ENCODE measurements at regions not wholly inside any gene's neighbourhood (a gene's known extent, or its start where the extent isn't known, plus 50 kb on each side); places are given as distances from the start of the nearest gene placed in this dataset.

DNA sequence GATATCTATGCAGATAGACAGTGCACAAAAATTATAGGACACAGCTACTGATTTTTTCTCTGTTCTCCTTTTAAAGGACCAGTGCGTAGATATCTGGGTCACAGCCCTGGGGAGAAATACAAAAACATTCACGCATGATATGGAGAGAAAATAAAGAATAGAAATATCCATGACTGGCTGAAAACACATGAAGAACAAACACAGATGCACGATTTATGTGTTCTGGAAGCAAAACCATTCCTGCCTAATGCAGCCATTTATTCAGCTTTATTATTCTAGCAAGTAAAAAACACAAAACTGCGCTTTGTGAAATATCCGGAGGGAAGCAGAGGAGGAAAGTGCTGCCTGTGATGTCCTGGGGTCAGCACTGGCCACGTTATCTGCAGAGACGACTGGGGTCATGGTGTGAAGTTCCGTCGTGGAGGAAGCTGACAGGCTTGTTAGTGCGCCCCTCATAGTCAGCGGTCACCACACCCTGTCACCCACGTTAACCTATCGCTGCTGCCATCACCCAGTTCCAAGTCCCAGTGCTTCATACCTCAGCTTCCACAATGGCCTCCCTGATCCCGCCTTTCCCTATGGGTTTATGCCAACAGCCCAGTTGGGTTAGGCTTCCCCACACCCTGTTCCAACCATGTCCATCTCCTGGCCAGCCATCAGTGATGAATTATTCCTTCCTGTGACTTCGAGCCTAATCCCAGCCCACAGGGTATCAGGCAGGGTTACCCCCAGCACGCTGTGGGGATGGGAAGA lies 86.6 kb upstream of the RPS6KA2 start:
- DNase-seq (ENCODE audit: low read depth) = no peak
- TF ChIP-seq, protein P1, sequence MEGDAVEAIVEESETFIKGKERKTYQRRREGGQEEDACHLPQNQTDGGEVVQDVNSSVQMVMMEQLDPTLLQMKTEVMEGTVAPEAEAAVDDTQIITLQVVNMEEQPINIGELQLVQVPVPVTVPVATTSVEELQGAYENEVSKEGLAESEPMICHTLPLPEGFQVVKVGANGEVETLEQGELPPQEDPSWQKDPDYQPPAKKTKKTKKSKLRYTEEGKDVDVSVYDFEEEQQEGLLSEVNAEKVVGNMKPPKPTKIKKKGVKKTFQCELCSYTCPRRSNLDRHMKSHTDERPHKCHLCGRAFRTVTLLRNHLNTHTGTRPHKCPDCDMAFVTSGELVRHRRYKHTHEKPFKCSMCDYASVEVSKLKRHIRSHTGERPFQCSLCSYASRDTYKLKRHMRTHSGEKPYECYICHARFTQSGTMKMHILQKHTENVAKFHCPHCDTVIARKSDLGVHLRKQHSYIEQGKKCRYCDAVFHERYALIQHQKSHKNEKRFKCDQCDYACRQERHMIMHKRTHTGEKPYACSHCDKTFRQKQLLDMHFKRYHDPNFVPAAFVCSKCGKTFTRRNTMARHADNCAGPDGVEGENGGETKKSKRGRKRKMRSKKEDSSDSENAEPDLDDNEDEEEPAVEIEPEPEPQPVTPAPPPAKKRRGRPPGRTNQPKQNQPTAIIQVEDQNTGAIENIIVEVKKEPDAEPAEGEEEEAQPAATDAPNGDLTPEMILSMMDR (conservative IDR thresholded peaks at IDR 0.05; ENCODE audit: low read depth, low read length) = no peak
- no peak overlapping the region for H3K4me3 ChIP-seq (ENCODE audit: low read length)

DNA sequence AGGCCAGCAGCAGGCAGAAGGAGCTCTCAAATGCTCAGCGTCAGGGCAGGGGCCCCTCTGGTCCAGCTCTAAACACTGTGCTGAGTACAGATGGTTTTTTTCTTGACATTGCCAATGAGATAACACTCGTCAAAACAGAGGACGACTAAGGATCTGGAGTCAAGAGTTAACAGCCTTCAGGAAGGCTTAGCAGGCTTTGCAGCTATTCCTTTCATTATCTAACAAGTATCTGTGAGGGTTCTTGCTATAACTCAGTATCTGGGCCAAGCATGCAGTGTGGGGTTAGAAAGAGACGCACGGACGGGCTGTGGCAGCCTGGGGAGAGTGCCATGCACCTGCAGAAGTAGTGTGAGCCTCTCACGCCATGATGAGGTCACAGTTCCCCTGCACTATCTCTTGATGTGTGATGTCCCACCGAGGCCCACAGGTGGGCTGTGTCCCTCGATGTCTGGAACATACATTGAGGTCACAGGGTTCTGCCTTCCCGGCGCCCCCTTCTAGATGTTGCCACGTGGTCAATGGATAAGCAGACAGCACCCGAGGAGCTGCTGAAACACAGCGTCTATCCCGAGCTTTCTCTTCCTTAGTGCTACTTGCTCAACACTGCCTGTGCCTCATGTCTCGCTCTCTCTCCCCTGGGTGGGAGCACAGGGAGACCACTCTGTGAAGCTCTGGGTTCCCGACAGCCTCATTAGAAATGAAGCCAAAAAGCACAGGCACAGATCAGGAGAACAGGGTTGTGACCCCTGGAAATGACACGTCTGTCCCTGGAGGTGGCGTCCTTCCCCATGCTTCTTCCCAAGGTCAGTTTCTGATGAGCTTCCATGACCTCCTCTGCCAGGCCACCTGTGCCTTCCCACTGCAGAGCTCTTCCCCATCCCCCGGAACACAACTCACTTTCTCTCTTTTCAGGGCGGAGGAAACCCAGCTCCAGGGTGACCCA lies 85.5 kb upstream of the RPS6KA2 start:
- H3K4me3 ChIP-seq (ENCODE audit: low read length) = no peak overlapping the region
- TF ChIP-seq, protein P1 (conservative IDR thresholded peaks at IDR 0.05; ENCODE audit: low read depth, low read length) = no peak
- no peak for DNase-seq (ENCODE audit: low read depth)

DNA sequence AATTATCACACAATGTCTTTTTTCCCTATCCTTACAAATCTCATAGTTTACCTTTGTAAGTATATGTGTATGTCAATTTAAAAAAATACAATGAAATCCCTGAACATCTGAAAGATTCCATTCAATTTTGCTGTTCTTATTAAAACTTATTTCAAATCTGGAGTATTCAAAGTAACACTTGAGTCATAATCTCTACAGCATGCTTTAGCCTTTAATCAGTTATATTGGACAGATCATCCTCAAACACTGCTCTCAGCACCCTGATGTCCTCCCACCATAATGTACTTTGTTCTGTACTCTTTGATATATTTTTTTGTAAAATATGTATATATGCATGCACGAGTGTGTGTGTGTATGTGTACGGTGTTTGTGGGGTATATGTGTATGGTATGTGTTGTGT lies 83.0 kb upstream of the RPS6KA2 start:
- DNase-seq (ENCODE audit: low read depth) = no peak
- TF ChIP-seq, protein P1 (conservative IDR thresholded peaks at IDR 0.05; ENCODE audit: low read depth, low read length) = no peak
- no peak overlapping the region for H3K4me3 ChIP-seq (ENCODE audit: low read length)

DNA sequence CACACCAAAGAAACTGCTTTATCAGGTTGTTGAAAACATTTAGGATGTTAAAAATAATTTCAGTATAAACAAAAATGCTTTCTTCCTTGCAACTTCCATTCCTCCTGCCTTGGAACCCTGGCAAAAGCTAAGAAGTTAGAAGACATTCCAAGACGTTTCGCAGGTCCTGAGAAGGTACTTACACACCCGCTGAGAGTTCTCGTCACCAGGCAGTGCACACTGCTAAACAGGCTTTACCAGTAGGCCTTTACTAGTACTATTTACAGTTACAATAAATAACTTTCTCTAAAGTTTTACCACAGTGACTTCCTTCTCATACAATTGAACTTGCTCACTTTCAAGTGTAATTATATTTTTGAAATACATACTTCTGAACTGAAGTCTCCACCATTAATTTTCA lies 81.4 kb upstream of the RPS6KA2 start:
- TF ChIP-seq, protein P1 (conservative IDR thresholded peaks at IDR 0.05; ENCODE audit: low read depth, low read length) = no peak
- H3K4me3 ChIP-seq (ENCODE audit: low read length) = no peak overlapping the region
- DNase-seq (ENCODE audit: low read depth) = no peak

DNA sequence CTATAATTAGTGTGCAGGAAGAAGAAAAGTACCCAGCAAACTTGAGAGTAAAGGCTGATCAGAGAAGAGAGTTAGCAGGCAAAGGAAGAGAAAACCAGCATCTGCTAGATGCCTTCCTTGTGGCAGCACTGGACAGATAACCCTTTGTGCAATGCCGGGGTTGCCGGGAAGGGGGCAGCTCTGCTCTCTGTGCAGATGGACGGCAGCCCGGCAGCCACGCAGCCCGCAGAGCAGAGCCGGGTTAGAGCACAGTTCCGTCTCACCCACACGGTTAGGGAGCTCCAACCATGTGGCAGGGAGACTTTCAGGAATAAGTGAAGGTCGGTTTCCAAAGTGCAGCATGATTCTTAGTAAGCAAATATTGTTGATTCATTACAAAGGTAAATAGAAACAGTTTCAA lies 80.0 kb upstream of the RPS6KA2 start:
- no peak overlapping the region for H3K4me3 ChIP-seq (ENCODE audit: low read length)
- TF ChIP-seq, protein P1 (conservative IDR thresholded peaks at IDR 0.05; ENCODE audit: low read depth, low read length) = peak; percentile 69

DNA sequence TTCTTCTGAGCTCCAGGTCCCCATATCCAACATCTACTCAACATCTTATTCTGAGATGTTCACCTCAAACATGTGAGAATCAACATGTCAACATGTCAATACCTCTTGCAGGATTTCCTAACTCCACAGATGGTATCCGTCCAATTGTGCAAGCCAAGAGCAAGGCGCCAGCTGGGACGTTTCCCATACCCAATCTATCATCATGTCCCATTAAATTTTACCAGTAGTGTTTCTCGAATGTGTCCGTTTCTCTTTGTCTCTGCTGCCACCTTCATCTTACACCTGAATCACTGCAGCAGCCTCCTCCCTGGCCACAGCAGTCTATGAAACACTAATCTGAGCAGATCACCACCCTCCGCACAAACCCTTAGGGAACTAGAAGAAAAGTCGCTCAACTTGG lies 78.0 kb upstream of the RPS6KA2 start:
- no peak for DNase-seq (ENCODE audit: low read depth)
- TF ChIP-seq, protein P1 (conservative IDR thresholded peaks at IDR 0.05; ENCODE audit: low read depth, low read length) = no peak
- H3K4me3 ChIP-seq (ENCODE audit: low read length) = no peak overlapping the region

More for the DNA sequence above, 80.0 kb upstream of the RPS6KA2 start:
- DNase-seq (ENCODE audit: low read depth) = no peak

All from retinal pigment epithelial cell (primary cell).